ENCODE measurements at regions not wholly inside any gene's neighbourhood (a gene's known extent, or its start where the extent isn't known, plus 50 kb on each side); places are given as distances from the start of the nearest gene placed in this dataset.

GRCh38 chr2:142234741-142235140 is 103.9 kb upstream of the LRP1B start:
- TF ChIP-seq SMC3 (IDR thresholded peaks at IDR 0.05) = no peak
- no peak for TF ChIP-seq POLR2A (IDR thresholded peaks at IDR 0.05; ENCODE audit: low read length)
- TF ChIP-seq, protein P1, sequence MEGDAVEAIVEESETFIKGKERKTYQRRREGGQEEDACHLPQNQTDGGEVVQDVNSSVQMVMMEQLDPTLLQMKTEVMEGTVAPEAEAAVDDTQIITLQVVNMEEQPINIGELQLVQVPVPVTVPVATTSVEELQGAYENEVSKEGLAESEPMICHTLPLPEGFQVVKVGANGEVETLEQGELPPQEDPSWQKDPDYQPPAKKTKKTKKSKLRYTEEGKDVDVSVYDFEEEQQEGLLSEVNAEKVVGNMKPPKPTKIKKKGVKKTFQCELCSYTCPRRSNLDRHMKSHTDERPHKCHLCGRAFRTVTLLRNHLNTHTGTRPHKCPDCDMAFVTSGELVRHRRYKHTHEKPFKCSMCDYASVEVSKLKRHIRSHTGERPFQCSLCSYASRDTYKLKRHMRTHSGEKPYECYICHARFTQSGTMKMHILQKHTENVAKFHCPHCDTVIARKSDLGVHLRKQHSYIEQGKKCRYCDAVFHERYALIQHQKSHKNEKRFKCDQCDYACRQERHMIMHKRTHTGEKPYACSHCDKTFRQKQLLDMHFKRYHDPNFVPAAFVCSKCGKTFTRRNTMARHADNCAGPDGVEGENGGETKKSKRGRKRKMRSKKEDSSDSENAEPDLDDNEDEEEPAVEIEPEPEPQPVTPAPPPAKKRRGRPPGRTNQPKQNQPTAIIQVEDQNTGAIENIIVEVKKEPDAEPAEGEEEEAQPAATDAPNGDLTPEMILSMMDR (IDR thresholded peaks at IDR 0.05) = no peak
- TF ChIP-seq ZNF302 (CRISPR knock-in tag; IDR thresholded peaks at IDR 0.05) = no peak
- no peak for TF ChIP-seq NFE2L2 (conservative IDR thresholded peaks at IDR 0.05; ENCODE audit: low read length)
- no peak for TF ChIP-seq MAX (IDR thresholded peaks at IDR 0.05)
- no peak for TF ChIP-seq JUNB (IDR thresholded peaks at IDR 0.05)
- no peak for TF ChIP-seq EP300 (IDR thresholded peaks at IDR 0.05)
- no peak for TF ChIP-seq RCOR1 (IDR thresholded peaks at IDR 0.05; ENCODE audit: low read depth, low read length)

Measured in A549 (cell line).